Breast epithelium (tissue), 3 donors: ENCODE measurements at regions not wholly inside any gene's neighbourhood (a gene's known extent, or its start where the extent isn't known, plus 50 kb on each side); places are given as distances from the start of the nearest gene placed in this dataset.

Experiments used
- POLR2A ChIP-seq: fragments of 450-650 bp; IDR thresholded peaks from one replicate; pipeline ENCODE4 v1.6.1; 2016; ENCODE audit warnings: antibody characterized with exemption, mild to moderate bottlenecking, moderate library complexity
- TF ChIP-seq, protein P1 (sequence below), 3 donors: fragments of 450-650 bp; IDR thresholded peaks; one replicate each; pipeline ENCODE4 v1.5.1; 2016 to 2017; ENCODE audit warnings: antibody characterized with exemption in 3 of 3, mild to moderate bottlenecking in 3 of 3, moderate library complexity in 3 of 3

- TF ChIP-seq, protein P1, sequence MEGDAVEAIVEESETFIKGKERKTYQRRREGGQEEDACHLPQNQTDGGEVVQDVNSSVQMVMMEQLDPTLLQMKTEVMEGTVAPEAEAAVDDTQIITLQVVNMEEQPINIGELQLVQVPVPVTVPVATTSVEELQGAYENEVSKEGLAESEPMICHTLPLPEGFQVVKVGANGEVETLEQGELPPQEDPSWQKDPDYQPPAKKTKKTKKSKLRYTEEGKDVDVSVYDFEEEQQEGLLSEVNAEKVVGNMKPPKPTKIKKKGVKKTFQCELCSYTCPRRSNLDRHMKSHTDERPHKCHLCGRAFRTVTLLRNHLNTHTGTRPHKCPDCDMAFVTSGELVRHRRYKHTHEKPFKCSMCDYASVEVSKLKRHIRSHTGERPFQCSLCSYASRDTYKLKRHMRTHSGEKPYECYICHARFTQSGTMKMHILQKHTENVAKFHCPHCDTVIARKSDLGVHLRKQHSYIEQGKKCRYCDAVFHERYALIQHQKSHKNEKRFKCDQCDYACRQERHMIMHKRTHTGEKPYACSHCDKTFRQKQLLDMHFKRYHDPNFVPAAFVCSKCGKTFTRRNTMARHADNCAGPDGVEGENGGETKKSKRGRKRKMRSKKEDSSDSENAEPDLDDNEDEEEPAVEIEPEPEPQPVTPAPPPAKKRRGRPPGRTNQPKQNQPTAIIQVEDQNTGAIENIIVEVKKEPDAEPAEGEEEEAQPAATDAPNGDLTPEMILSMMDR (IDR thresholded peaks at IDR 0.05), result no peak
- TF ChIP-seq POLR2A, result no peak
These were observed 208.0 kb downstream of the TDRD15 start for GRCh38 chr2:21331625-21332370.
